HEK293 (cell line): ENCODE measurements at regions not wholly inside any gene's neighbourhood (a gene's known extent, or its start where the extent isn't known, plus 50 kb on each side); places are given as distances from the start of the nearest gene placed in this dataset.

Experiments
- CTCF ChIA-PET: fragments of 350-600 bp; formaldehyde crosslinking; extraction: SDS; loops from one replicate; lab custom pipeline; 2021; ENCODE audit warnings: antibody characterized with exemption; lab: Yijun Ruan, JAX
- POLR2A ChIA-PET: fragments of 300-600 bp; formaldehyde crosslinking; extraction: SDS; loops from one replicate; lab custom pipeline; 2020; ENCODE audit warnings: antibody characterized with exemption, inconsistent platforms; lab: Yijun Ruan, JAX
- H3K27ac ChIP-seq: fragments of 200-500 bp; sonication (Bioruptor generic); 2 replicates; pipeline ENCODE4 v1.5.1; 2014; ENCODE audit warnings: low read depth, low read length, control low read depth, inconsistent platforms; ENCODE audit errors: extremely low read depth
- H3K36me3 ChIP-seq, 2 experiments: fragments of 200-500 bp in 1 of 2; sonication (Bioruptor generic) in 1 of 2; 1 replicate in 1 of 2; 2 replicates in 1 of 2; pipeline ENCODE4 v1.5.1; 2014 to 2017; ENCODE audit warnings: inconsistent platforms in 2 of 2, low read length in 2 of 2; ENCODE audit not compliant: control insufficient read depth in 2 of 2, insufficient read depth in 1 of 2
- H3K4me1 ChIP-seq: fragments of 200-500 bp; sonication (Bioruptor generic); 2 replicates; pipeline ENCODE4 v1.5.1; 2014; ENCODE audit warnings: mild to moderate bottlenecking, low read length, inconsistent platforms; ENCODE audit not compliant: control insufficient read depth, insufficient read depth
- H3K4me3 ChIP-seq: 2 replicates; pipeline ENCODE4 v1.5.1; 2011; ENCODE audit warnings: low read depth, mild to moderate bottlenecking, control low read depth, low read length, moderate library complexity
- H3K9me3 ChIP-seq: fragments of 200-500 bp; sonication (Bioruptor generic); 2 replicates; pipeline ENCODE4 v1.5.1; 2014; ENCODE audit warnings: low read depth, low read length, inconsistent platforms; ENCODE audit not compliant: control insufficient read depth, insufficient read depth
- BCL11B ChIP-seq: fragments of 450-650 bp; formaldehyde crosslinking; IDR thresholded peaks from 2 replicates; pipeline ENCODE4 v1.5.1; 2016; ENCODE audit warnings: low read depth, missing biosample characterization, missing genetic modification characterization
- GFI1B ChIP-seq: fragments of 450-650 bp; formaldehyde crosslinking; IDR thresholded peaks from 2 replicates; pipeline ENCODE4 v1.5.1; 2016; ENCODE audit warnings: missing biosample characterization, missing genetic modification characterization
- PATZ1 ChIP-seq: fragments of 450-650 bp; formaldehyde crosslinking; IDR thresholded peaks from 2 replicates; pipeline ENCODE4 v1.5.1; 2016; ENCODE audit warnings: missing biosample characterization, missing genetic modification characterization
- REST ChIP-seq: fragments of 450-650 bp; formaldehyde crosslinking; IDR thresholded peaks from 2 replicates; pipeline ENCODE4 v1.5.1; 2016; ENCODE audit warnings: missing biosample characterization, missing genetic modification characterization
- SALL2 ChIP-seq: fragments of 450-650 bp; formaldehyde crosslinking; IDR thresholded peaks from 2 replicates; pipeline ENCODE4 v1.5.0; 2017; ENCODE audit warnings: missing biosample characterization, mild to moderate bottlenecking, missing genetic modification characterization, borderline replicate concordance
- SP2 ChIP-seq: fragments of 450-650 bp; formaldehyde crosslinking; IDR thresholded peaks from 2 replicates; pipeline ENCODE4 v1.5.1; 2016; ENCODE audit warnings: missing biosample characterization, missing genetic modification characterization
- ZBTB17 ChIP-seq: fragments of 450-650 bp; formaldehyde crosslinking; IDR thresholded peaks from 2 replicates; pipeline ENCODE4 v1.5.1; 2016; ENCODE audit warnings: missing biosample characterization, missing genetic modification characterization
- ZBTB20 ChIP-seq: fragments of 450-650 bp; formaldehyde crosslinking; IDR thresholded peaks from 2 replicates; pipeline ENCODE4 v1.5.1; 2016; ENCODE audit warnings: missing biosample characterization, missing genetic modification characterization
- ZIC2 ChIP-seq: fragments of 450-650 bp; formaldehyde crosslinking; IDR thresholded peaks from 2 replicates; pipeline ENCODE4 v1.5.1; 2016; ENCODE audit warnings: missing biosample characterization, missing genetic modification characterization
- ZNF202 ChIP-seq: fragments of 450-650 bp; formaldehyde crosslinking; IDR thresholded peaks from 2 replicates; pipeline ENCODE4 v1.5.1; 2016; ENCODE audit warnings: missing biosample characterization, missing genetic modification characterization, borderline replicate concordance
- ZNF280D ChIP-seq: fragments of 450-650 bp; formaldehyde crosslinking; IDR thresholded peaks from 2 replicates; pipeline ENCODE4 v1.5.1; 2016; ENCODE audit warnings: missing biosample characterization, missing genetic modification characterization
- ZNF335 ChIP-seq: fragments of 450-650 bp; formaldehyde crosslinking; conservative IDR thresholded peaks from 2 replicates; pipeline ENCODE4 v1.5.1; 2016; ENCODE audit warnings: missing biosample characterization, missing genetic modification characterization
- ZNF362 ChIP-seq: fragments of 450-650 bp; formaldehyde crosslinking; IDR thresholded peaks from 2 replicates; pipeline ENCODE4 v1.5.1; 2016; ENCODE audit warnings: missing biosample characterization, missing genetic modification characterization
- ZNF426 ChIP-seq: fragments of 450-650 bp; formaldehyde crosslinking; IDR thresholded peaks from 2 replicates; pipeline ENCODE4 v1.5.1; 2017; ENCODE audit warnings: missing biosample characterization, missing genetic modification characterization, mild to moderate bottlenecking, inconsistent platforms, moderate library complexity
- ZNF514 ChIP-seq: fragments of 450-650 bp; formaldehyde crosslinking; IDR thresholded peaks from 2 replicates; pipeline ENCODE4 v1.5.1; 2016; ENCODE audit warnings: missing biosample characterization, missing genetic modification characterization
- ZNF521 ChIP-seq: fragments of 450-650 bp; formaldehyde crosslinking; IDR thresholded peaks from 2 replicates; pipeline ENCODE4 v1.5.1; 2017; ENCODE audit warnings: missing biosample characterization, mild to moderate bottlenecking, missing genetic modification characterization
- ZNF571 ChIP-seq: fragments of 450-650 bp; formaldehyde crosslinking; IDR thresholded peaks from 2 replicates; pipeline ENCODE4 v1.5.0; 2017; ENCODE audit warnings: missing biosample characterization, missing genetic modification characterization
- TF ChIP-seq, protein P1 (sequence below): fragments of 450-650 bp; formaldehyde crosslinking; IDR thresholded peaks from 2 replicates; pipeline ENCODE4 v1.5.1; 2016; ENCODE audit warnings: missing biosample characterization, missing genetic modification characterization

DNA sequence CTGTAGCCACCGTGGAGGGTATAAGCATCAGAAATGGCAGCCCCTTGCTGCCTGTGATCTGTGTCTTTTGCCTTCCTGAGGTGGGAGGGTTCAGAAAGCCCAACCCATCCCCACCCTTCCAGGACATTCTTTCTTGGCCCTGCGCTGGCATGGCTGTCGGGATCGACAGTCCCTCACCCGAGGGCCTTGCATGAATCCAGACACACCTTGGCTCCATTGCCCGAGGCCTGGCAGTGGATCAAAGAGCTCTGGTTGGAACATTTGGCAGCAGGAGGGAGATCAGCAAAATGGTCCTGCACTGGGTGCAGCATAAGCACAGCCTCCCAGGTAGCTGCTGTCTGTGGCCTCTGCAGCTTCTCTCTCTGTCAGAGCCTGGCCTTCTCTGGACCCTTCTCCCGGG is 246.6 kb upstream of the MAF start:
- ChIA-PET POLR2A (no interaction called here), CTCF (no interaction called here)
- no peaks in the 10 kb centered on the region for H3K9me3 ChIP-seq
- no peak overlapping the region for H3K27ac ChIP-seq
- TF ChIP-seq BCL11B (no peak), ZNF335 (tag by site-specific recombination) (no peak), GFI1B (tag by site-specific recombination) (no peak), ZNF521 (tag by site-specific recombination) (no peak), ZNF362 (tag by site-specific recombination) (no peak), ZNF202 (tag by site-specific recombination) (no peak), ZNF280D (tag by site-specific recombination) (no peak), ZBTB17 (tag by site-specific recombination) (no peak), SP2 (tag by site-specific recombination) (no peak), ZNF426 (no peak), ZNF514 (no peak), ZBTB20 (tag by site-specific recombination) (no peak), ZIC2 (tag by site-specific recombination) (no peak), PATZ1 (tag by site-specific recombination) (no peak), ZNF571 (tag by site-specific recombination) (no peak), REST (tag by site-specific recombination) (no peak), SALL2 (tag by site-specific recombination) (no peak)
- TF ChIP-seq, protein P1, sequence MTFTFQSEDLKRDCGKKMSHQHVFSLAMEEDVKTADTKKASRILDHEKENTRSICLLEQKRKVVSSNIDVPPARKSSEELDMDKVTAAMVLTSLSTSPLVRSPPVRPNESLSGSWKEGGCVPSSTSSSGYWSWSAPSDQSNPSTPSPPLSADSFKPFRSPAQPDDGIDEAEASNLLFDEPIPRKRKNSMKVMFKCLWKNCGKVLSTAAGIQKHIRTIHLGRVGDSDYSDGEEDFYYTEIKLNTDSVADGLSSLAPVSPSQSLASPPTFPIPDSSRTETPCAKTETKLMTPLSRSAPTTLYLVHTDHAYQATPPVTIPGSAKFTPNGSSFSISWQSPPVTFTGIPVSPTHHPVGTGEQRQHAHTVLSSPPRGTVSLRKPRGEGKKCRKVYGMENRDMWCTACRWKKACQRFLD (tag by site-specific recombination): no peak
- no peaks in the 10 kb centered on the region for H3K4me1 ChIP-seq
- no peaks in the 10 kb centered on the region for H3K36me3 ChIP-seq
- H3K4me3 ChIP-seq: no peak overlapping the region
